Duodenal mucosa (tissue), 2 donors: ENCODE measurements at regions not wholly inside any gene's neighbourhood (a gene's known extent, or its start where the extent isn't known, plus 50 kb on each side); places are given as distances from the start of the nearest gene placed in this dataset.

Experiments
- H3K27ac ChIP-seq: one replicate; pipeline ENCODE4 v1.7.0; 2013; ENCODE audit warnings: low read depth, low read length
- H3K27me3 ChIP-seq, 2 donors: one replicate each; pipeline ENCODE4 v1.7.0; 2013; ENCODE audit warnings: low read length in 2 of 2, control low read depth in 1 of 2; ENCODE audit not compliant: insufficient read depth in 2 of 2, control insufficient read depth in 1 of 2
- H3K36me3 ChIP-seq, 2 donors: one replicate each; pipeline ENCODE4 v1.7.0; 2013; ENCODE audit warnings: low read length in 2 of 2, control low read depth in 1 of 2; ENCODE audit not compliant: insufficient read depth in 2 of 2, control insufficient read depth in 1 of 2
- H3K4me1 ChIP-seq, 2 donors: one replicate each; pipeline ENCODE4 v1.7.0; 2013; ENCODE audit warnings: low read length in 2 of 2, control low read depth in 1 of 2; ENCODE audit not compliant: insufficient read depth in 2 of 2, control insufficient read depth in 1 of 2
- H3K4me3 ChIP-seq, 2 donors: one replicate each; pipeline ENCODE4 v1.7.0; 2013; ENCODE audit warnings: low read length in 2 of 2, low read depth in 1 of 2
- H3K9ac ChIP-seq, 2 donors: one replicate each; pipeline ENCODE4 v1.7.0; 2013; ENCODE audit warnings: low read length in 2 of 2, low read depth in 1 of 2
- H3K9me3 ChIP-seq, 2 donors: one replicate each; pipeline ENCODE4 v1.7.0; 2013; ENCODE audit warnings: low read length in 2 of 2, control low read depth in 1 of 2; ENCODE audit not compliant: control insufficient read depth in 1 of 2

DNA sequence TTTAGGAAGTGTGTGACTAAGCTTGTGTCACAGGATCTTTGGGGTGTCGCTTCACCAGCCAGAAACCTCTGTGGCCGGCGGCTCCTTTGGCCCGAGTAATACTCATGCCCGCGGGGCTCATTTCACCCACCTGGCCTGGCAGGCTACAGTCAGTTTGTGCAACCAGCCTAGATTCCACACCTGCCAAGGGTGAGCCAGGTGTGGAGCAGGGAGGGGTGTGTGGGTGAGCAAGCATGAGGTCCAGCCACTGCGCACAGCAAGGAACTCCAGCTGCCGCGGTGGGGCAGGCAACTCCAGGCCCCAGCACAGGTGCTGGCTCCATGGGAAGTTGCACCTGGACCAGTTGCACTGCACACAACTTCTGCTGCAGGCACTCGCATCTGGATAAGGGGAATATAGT lies 462.3 kb upstream of the LRFN5 start:
- Histone ChIP-seq H3K4me3 (no peak overlapping the region), H3K27me3 (no peaks in the 10 kb centered on the region), H3K4me1 (no peaks in the 10 kb centered on the region), H3K36me3 (no peaks in the 10 kb centered on the region), H3K9me3 (peaks cover 6 to 13% of the 10 kb centered on the region in 2 donors), H3K9ac (no peak overlapping the region), H3K27ac (no peak overlapping the region)

DNA sequence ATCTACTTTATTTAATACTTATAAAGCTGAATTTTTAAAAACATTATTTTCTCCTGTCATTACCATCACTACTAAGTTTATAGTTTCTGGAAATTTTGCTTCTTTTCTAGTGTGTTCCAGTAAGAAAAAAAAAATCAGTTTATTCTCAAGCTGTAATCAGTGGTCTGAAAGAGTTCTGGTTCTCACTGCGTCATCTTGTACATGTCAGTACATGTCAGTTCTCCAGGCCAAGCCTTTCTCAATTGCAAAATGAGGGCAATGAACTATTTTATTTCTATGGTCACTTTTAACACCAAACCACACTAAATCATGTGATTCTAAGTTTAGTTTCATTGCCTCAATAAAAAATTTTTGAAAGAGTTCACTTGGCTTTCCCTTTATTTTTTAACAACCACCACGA lies 468.9 kb upstream of the LRFN5 start:
- no peaks in the 10 kb centered on the region for H3K36me3 ChIP-seq
- H3K9me3 ChIP-seq: peaks cover 0 to 3% of the 10 kb centered on the region in 2 donors
- no peak overlapping the region for H3K4me3 ChIP-seq
- H3K9ac ChIP-seq: no peak overlapping the region
- no peak overlapping the region for H3K27ac ChIP-seq
- no peaks in the 10 kb centered on the region for H3K27me3 ChIP-seq
- no peaks in the 10 kb centered on the region for H3K4me1 ChIP-seq

DNA sequence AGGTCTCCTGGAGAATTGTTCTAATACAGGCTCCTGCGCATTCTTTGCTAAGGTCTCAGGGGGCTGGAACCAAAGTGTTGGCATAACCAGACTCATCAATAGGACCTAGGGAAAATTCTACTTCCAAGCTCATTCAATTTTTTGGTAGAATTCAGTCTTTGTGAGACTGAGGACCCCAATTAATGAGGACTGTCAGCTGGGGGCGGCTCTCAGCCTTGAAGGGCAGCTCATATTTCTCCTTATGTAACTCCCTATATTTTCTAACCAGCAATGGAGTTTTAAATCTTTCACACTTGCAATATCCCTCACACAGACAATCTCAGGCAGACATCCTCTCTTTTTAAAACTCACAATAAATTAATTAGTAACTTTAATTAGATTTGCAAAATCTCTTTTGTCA lies 476.4 kb upstream of the LRFN5 start:
- H3K27me3 ChIP-seq: no peaks in the 10 kb centered on the region
- H3K36me3 ChIP-seq: no peaks in the 10 kb centered on the region
- no peak overlapping the region for H3K27ac ChIP-seq
- peaks cover 3 to 4% of the 10 kb centered on the region in 2 donors for H3K9me3 ChIP-seq
- no peak overlapping the region for H3K4me3 ChIP-seq
- H3K4me1 ChIP-seq: no peaks in the 10 kb centered on the region
- H3K9ac ChIP-seq: no peak overlapping the region

- no peak overlapping the region for H3K9ac ChIP-seq
- no peaks in the 10 kb centered on the region for H3K36me3 ChIP-seq
- no peak overlapping the region for H3K4me3 ChIP-seq
- H3K27me3 ChIP-seq: no peaks in the 10 kb centered on the region
- H3K4me1 ChIP-seq: no peaks in the 10 kb centered on the region
- H3K27ac ChIP-seq: no peak overlapping the region
- H3K9me3 ChIP-seq: no peaks in the 10 kb centered on the region
These were observed 486.3 kb upstream of the LRFN5 start for GRCh38 chr14:41120402-41120801.

DNA sequence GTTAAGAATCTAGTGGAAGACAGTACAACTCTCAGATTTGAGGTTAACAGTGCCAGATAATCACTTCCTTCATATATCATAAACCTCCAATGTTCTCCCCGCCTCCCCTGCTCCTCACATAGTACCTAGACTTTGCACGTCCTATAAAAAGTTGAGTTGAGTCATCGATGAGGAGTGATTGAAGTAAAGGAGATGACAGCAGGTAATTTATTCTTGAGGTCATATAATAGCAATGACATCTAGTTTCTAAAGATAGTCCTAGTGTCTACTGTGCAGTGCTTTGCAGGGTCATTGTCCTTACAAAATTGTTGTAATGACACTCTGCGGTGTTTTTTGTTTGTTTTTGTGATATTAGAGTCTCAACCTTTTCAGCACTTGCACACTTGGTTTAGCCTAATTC lies 510.5 kb upstream of the LRFN5 start:
- H3K27me3 ChIP-seq: no peaks in the 10 kb centered on the region
- H3K4me3 ChIP-seq: no peak overlapping the region
- H3K4me1 ChIP-seq: no peaks in the 10 kb centered on the region
- H3K36me3 ChIP-seq: no peaks in the 10 kb centered on the region
- peaks cover 2 to 12% of the 10 kb centered on the region in 2 donors for H3K9me3 ChIP-seq
- no peak overlapping the region for H3K27ac ChIP-seq
- no peak overlapping the region for H3K9ac ChIP-seq

DNA sequence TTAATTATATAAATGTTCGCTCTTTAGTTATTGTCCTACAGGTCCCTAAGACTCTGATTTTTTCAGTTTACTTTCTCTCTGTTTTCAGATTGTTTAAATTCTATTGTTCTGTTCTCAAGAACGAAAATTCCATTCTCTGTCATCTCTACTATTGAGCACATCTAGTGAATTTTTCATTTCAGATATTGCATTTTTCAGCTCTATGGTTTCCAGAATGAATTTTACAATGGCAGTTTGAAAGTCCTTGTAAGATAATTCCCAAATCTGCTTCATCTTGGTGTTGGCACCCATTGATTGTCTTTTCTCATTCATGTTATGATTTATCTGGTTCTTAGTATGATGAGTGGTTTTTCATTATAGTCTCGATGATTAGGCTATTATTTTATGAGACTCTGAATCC lies 519.6 kb upstream of the LRFN5 start:
- no peak overlapping the region for H3K9ac ChIP-seq

DNA sequence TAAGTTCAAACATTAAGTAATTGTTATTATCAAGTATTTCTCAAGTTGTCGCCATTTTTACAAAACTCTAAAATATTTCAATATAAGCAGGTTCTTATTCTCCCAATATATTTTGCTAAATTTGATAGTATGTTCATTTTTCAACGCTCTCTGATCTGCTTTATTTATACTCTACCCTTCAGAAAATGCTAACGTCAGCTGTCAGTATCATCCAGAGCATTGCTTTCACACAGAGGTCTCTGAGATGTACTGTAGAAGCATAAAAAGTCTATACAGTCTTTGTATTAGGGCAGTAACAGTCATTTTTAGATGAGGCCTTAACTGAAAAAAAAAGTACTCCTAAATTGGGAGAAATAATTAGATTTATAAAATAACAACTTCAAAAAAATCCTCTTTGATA lies 533.1 kb upstream of the LRFN5 start:
- no peaks in the 10 kb centered on the region for H3K27me3 ChIP-seq
- H3K9me3 ChIP-seq: no peaks in the 10 kb centered on the region
- H3K36me3 ChIP-seq: no peaks in the 10 kb centered on the region
- no peak overlapping the region for H3K4me3 ChIP-seq
- H3K4me1 ChIP-seq: no peaks in the 10 kb centered on the region
- no peak overlapping the region for H3K9ac ChIP-seq
- H3K27ac ChIP-seq: no peak overlapping the region

More for the DNA sequence above, 519.6 kb upstream of the LRFN5 start:
- no peaks in the 10 kb centered on the region for H3K36me3 ChIP-seq
- peaks cover 7 to 11% of the 10 kb centered on the region in 2 donors for H3K9me3 ChIP-seq
- no peaks in the 10 kb centered on the region for H3K4me1 ChIP-seq
- no peaks in the 10 kb centered on the region for H3K27me3 ChIP-seq
- no peak overlapping the region for H3K27ac ChIP-seq
- H3K4me3 ChIP-seq: no peak overlapping the region

- H3K36me3 ChIP-seq: no peaks in the 10 kb centered on the region
- no peak overlapping the region for H3K9ac ChIP-seq
- H3K27me3 ChIP-seq: no peaks in the 10 kb centered on the region
- H3K4me3 ChIP-seq: no peak overlapping the region
- H3K27ac ChIP-seq: no peak overlapping the region
- no peaks in the 10 kb centered on the region for H3K4me1 ChIP-seq
- H3K9me3 ChIP-seq: no peaks in the 10 kb centered on the region
These were observed 533.9 kb upstream of the LRFN5 start for GRCh38 chr14:41072776-41073175.

DNA sequence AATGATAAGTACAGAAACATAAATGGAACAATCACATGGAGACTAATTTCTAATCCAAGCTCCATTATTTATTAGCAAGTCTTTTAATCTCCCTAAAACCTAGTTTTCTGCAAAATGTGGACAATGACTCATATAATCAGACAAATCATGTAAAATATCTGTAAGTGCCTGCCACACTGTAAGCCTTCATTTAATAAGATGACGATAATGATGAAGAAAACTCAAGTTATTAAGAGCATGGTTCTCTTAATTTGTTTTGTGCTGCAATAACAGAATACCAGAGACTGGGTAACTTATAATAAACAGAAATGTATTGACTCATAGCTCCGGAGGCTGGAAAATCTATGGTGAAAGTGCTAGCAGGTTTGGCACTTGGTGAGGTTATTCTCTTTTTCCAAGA lies 535.3 kb upstream of the LRFN5 start:
- no peaks in the 10 kb centered on the region for H3K9me3 ChIP-seq
- no peak overlapping the region for H3K4me3 ChIP-seq
- H3K9ac ChIP-seq: no peak overlapping the region
- H3K27me3 ChIP-seq: no peaks in the 10 kb centered on the region
- H3K27ac ChIP-seq: no peak overlapping the region
- no peaks in the 10 kb centered on the region for H3K4me1 ChIP-seq
- no peaks in the 10 kb centered on the region for H3K36me3 ChIP-seq

DNA sequence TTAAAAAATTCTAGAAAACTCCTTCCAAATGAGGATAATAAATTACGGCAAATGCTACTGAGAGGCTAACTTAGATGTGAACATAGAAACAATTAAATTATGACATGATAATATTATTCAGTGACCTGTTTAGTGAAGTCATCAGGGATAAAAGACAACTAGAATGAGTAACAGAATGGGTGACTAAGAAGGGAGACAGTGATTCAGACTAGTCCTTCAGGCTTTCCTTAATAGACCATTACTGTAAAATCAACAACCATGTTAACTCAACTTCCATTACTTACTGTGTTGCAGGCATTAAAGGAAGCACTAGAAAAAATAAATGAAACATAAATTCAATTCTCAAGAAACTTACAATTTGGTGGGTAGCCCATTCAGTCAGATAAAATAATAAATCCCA lies 543.9 kb upstream of the LRFN5 start:
- Histone ChIP-seq H3K36me3 (no peaks in the 10 kb centered on the region), H3K9ac (no peak overlapping the region), H3K27ac (no peak overlapping the region), H3K4me1 (no peaks in the 10 kb centered on the region), H3K27me3 (no peaks in the 10 kb centered on the region), H3K4me3 (no peak overlapping the region), H3K9me3 (no peaks in the 10 kb centered on the region)

- no peaks in the 10 kb centered on the region for H3K27me3 ChIP-seq
- H3K9me3 ChIP-seq: peaks cover 0 to 2% of the 10 kb centered on the region in 2 donors
- no peaks in the 10 kb centered on the region for H3K36me3 ChIP-seq
- H3K4me3 ChIP-seq: no peak overlapping the region
- H3K4me1 ChIP-seq: no peaks in the 10 kb centered on the region
- H3K9ac ChIP-seq: no peak overlapping the region
- no peak overlapping the region for H3K27ac ChIP-seq
These were observed 551.1 kb upstream of the LRFN5 start for GRCh38 chr14:41055589-41055988.
